ENCODE measurements at regions not wholly inside any gene's neighbourhood (a gene's known extent, or its start where the extent isn't known, plus 50 kb on each side); places are given as distances from the start of the nearest gene placed in this dataset.

DNA sequence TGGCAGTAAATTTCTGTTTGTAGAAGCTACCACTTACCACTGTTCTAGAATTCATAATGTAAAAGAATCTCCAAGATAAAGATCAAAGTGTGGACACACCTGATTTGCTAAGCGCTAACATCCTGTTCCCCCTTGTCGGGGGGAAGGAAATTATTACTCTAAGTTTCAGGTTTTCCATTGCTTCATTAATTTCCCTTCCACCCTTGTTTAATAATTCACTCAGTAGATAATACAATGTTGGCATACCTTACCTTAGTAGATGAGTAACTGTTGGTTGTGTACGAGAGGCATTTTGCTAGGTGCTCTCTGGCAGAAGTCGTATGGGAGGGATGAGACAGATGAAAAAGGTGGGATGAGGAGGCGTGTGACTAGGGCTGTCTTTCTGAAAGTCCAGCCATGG is 641.2 kb upstream of the ARRDC4 start:
- no peak overlapping the region for H3K4me3 ChIP-seq (ENCODE audit: control insufficient read depth, low read depth, low read length)
- TF ChIP-seq CTCF (IDR thresholded peaks at IDR 0.05; ENCODE audit: control insufficient read depth, insufficient read depth, low read depth, low read length, missing control alignments) = no peak
- DNase-seq (ENCODE audit: low read depth) = no peak

DNA sequence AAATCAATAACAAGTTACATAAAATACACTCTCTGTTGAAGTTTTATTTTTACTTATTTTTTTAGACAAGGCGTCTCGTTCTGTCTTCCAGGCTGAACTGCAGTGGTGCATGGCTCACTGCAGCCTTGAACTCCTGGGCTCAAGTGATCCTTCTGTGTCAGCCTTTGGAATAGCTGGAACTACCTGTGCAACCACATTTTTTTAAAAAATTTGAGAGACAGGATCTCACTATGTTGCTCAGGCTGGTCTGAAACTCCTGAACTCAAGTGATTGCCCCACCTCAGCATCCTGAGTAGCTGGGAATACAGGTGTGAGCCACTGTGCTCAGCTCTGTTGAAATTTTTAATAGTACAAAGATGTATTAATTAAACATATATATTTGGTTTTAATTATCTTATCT is 614.3 kb upstream of the ARRDC4 start:
- H3K4me3 ChIP-seq (ENCODE audit: control insufficient read depth, low read depth, low read length) = no peak overlapping the region
- no peak for TF ChIP-seq CTCF (IDR thresholded peaks at IDR 0.05; ENCODE audit: control insufficient read depth, insufficient read depth, low read depth, low read length, missing control alignments)

GRCh38 chr15:97350813-97351212 is 609.7 kb upstream of the ARRDC4 start:
- no peak for DNase-seq (ENCODE audit: low read depth)
- H3K4me3 ChIP-seq (ENCODE audit: control insufficient read depth, low read depth, low read length) = no peak overlapping the region
- TF ChIP-seq CTCF (IDR thresholded peaks at IDR 0.05; ENCODE audit: control insufficient read depth, insufficient read depth, low read depth, low read length, missing control alignments) = no peak

More for the DNA sequence above, 614.3 kb upstream of the ARRDC4 start:
- DNase-seq (ENCODE audit: low read depth) = no peak

DNA sequence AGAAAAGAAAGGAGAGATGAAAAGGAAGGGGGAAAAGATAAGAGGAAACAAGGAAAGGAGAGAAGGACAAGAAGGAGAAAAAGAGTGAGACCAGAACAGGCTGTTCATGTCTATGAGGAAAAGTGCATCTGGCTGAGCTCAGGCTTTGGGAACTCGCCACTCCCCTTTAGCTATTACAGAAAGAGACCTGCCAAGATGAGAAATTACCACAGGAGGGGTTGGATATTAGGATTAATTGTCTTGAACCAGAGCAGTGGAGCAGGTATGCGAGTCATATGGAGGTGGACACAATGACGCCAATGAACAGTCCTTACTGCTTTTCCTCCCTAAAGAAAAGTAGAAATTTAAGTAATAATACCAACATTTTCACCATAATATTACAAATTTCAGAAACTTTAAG is 577.0 kb upstream of the ARRDC4 start:
- H3K4me3 ChIP-seq (ENCODE audit: control insufficient read depth, low read depth, low read length) = no peak overlapping the region
- TF ChIP-seq CTCF (IDR thresholded peaks at IDR 0.05; ENCODE audit: control insufficient read depth, insufficient read depth, low read depth, low read length, missing control alignments) = no peak
- DNase-seq (ENCODE audit: low read depth) = no peak

GRCh38 chr15:97386940-97387339 is 573.6 kb upstream of the ARRDC4 start:
- no peak for DNase-seq (ENCODE audit: low read depth)
- no peak overlapping the region for H3K4me3 ChIP-seq (ENCODE audit: control insufficient read depth, low read depth, low read length)
- no peak for TF ChIP-seq CTCF (IDR thresholded peaks at IDR 0.05; ENCODE audit: control insufficient read depth, insufficient read depth, low read depth, low read length, missing control alignments)

DNA sequence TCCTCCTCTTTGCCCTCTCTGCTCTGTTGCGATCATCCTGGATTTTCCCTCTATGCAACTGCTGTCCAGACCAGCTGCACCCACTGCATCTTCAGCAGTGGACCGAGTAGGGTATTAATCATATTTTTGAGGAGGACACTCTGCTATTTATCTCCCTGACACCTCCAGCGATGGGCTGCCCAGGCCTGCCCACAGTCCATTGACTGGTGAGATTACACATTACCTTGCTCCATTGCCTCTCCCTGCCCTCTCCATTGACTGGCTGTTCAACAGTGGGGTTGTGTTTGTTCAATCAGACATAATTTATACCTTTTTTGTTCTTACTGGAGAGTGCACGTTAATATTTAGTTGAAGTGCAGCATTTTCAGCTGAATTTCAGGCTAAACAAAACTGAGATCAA is 559.3 kb upstream of the ARRDC4 start:
- no peak overlapping the region for H3K4me3 ChIP-seq (ENCODE audit: control insufficient read depth, low read depth, low read length)
- no peak for TF ChIP-seq CTCF (IDR thresholded peaks at IDR 0.05; ENCODE audit: control insufficient read depth, insufficient read depth, low read depth, low read length, missing control alignments)
- DNase-seq (ENCODE audit: low read depth) = no peak

- no peak overlapping the region for H3K4me3 ChIP-seq (ENCODE audit: control insufficient read depth, low read depth, low read length)
- no peak for TF ChIP-seq CTCF (IDR thresholded peaks at IDR 0.05; ENCODE audit: control insufficient read depth, insufficient read depth, low read depth, low read length, missing control alignments)
- DNase-seq (ENCODE audit: low read depth) = no peak
Observed at GRCh38 chr15:97401970-97402369, 558.5 kb upstream of the ARRDC4 start.

Measured in AG09309 (cell line).